RPMI8226 (cell line): ENCODE measurements at regions not wholly inside any gene's neighbourhood (a gene's known extent, or its start where the extent isn't known, plus 50 kb on each side); places are given as distances from the start of the nearest gene placed in this dataset.

Experiments used
- DNase-seq: peaks from one replicate; pipeline ENCODE4 v3.0.0-alpha.2; 2015

DNA sequence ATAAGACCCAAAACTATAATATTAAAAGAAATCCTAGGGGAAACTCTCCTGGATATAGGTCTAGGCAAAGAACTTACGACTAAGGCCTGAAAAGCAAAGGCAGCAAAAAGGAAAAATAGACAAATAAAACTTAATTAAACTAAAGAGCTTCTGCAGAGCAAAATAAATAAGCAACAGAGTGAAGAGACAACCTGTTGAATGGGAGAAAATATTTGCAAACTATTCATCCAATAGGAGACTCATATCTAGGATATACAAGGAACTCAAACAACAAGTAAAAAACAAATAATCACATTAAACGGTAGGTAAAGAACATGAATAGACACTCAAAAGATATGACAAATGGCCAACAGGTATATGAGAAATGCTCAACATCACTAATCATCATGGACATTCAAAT lies 318.6 kb downstream of the CSNK1G3 start:
- no peak for DNase-seq

DNA sequence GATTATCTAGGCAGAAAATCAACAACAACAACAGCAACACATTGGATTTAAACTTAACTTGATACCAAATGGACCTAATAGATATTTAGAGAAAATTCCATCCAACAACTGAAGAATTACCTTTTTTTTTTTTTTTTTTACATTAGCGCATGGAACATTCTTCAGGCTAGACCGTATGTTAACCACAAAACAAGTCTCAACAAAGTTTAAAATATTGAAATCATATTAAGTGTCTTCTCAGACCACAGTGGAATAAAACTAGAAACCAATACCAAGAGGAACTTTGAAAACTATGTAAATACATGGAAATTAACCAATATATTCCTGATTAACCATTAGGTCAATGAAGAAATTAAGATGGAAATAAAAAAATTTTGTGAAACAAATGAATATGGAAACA lies 315.8 kb downstream of the CSNK1G3 start:
- no peak for DNase-seq

DNA sequence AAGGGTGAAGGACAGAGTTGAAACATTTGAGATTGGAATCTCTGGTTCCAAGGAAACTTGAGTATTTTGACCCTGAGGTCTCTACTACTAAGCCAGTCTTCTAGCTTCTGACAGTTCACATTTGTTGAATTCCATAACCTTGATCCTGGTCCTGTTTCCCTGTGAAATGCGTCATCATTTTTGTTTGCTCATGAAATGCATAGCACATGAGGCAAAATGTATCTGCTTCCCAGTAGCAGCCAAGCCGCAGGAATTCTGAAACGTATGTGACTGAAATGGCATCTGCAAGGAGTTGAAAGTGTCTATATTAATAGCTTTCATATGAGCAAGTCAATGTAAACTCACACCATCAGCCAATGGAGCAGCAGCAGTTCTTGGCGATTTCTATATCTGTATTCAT lies 307.9 kb downstream of the CSNK1G3 start:
- no peak for DNase-seq

DNA sequence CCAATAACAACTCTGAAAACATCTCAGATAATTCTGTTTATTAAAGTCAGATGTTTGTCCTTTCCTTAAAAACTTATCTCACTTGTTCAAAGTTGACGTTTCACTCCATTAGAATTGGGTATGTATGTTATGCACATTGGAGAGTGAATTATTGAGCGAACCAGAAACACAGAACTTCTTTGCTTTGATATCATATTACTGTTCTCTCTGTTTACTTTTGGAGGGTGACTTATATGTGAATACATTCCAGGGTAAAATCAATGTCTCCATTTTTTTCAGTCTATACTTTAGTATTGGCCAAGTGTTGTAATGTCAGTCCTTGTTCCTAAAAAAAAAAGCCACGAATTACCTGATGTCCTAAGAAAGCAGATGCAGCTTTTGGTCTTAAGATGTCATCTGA lies 307.4 kb downstream of the CSNK1G3 start:
- no peak for DNase-seq

DNA sequence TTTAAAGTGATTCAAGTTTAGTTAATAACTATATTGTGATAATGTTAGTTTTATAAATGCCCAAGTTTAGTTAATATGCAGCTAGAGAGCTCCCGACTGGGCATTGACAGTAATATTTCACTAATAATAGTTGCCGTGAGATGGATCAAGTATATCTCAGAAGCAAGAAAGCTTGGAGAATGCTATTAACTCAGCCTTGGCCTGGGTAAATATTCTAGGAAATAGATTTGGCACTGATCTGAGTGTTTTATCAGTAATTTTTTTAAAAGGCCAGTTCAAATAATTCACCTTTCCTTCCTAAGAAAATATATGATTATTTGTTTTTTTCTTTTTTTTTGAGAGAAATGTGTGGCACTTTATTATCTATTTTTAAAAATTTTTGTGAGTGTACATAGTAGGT lies 305.3 kb downstream of the CSNK1G3 start:
- no peak for DNase-seq

DNA sequence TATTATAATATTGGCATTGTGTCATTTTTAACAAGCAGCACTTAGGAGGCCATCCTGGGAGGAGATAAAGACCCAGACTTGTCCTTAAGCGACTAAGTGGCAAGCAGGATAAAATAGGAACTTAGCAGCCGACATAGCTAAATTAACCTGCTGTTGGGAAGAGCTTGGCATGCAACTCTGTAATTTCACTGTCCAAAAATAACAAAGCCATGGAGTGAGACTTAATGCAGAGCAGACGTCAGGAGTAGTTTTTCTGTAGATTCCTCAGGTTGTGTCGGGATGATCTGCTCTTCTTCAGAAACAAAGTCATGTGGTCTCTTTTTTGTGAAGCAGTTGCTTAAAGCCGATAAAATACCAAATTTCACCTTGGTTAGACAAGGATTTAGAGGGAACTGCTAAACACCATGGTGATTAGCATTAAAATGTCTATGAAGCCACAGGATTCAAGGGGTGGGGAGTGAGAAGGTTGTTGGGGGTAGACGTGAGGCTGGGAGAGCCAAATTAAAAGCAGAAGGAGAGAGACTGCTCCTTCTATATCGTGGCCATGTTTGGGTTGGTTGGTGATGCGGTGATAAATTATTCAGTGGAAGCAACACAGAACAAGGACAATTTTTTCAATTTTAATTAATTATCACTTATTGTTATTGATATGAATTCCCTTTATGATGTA lies 303.0 kb downstream of the CSNK1G3 start:
- DNase-seq = no peak

DNA sequence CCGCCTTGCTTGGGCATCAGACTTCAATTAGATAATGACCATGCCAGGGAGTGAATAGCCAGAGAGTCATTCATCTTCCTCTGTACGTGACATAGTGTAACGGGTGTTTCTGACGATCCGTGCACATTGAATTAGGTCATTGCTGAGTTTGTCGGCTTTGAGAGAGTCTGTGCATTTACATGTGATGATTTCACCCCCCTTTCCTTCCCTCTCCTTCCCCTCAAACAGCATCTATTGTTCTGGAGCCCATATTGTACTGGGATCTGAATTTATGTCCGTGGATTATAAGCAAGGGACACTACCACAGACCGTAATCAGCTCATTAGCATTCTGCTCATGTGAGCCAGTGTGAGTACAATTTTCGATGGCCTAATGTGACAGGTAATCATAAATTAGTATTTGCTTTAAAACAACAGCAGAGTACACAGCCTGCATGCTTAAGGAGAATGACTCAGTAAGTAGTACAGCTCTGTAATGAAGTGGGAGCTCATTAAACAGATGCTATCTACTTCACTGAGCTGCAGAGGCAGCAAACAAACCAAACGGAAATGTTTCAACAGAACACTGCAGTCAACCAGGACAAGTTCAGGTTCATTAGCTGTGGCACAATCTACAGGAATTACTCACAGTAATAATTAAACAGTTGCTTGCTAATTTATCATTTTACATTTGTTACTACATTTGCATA lies 302.1 kb downstream of the CSNK1G3 start:
- DNase-seq = no peak

GRCh38 chr5:123813264-123813663 lies 301.3 kb downstream of the CSNK1G3 start:
- DNase-seq = no peak

DNA sequence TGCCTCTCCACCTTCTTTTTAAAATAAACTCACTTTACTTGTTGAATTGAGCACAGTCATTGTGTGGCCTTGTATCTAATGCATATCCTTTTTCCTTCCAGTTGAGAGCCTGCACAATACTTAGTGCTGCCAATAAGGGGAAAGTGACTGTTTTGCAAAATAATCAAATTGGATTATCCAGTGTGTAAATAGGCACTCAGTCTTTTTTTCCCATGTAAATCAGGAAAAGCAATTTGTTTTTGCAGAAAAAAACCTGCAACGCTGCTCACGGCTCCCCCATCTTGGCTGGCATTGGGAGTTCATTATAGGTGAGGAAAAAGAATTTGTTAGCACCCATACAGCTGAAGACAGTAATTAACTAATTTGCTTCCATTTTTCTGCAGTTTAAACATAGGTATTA lies 299.9 kb downstream of the CSNK1G3 start:
- no peak for DNase-seq

GRCh38 chr5:123810746-123811340 lies 298.9 kb downstream of the CSNK1G3 start:
- no peak for DNase-seq

- peak; percentile 14 for DNase-seq
Observed at GRCh38 chr5:123810253-123810652, 298.3 kb downstream of the CSNK1G3 start.

DNA sequence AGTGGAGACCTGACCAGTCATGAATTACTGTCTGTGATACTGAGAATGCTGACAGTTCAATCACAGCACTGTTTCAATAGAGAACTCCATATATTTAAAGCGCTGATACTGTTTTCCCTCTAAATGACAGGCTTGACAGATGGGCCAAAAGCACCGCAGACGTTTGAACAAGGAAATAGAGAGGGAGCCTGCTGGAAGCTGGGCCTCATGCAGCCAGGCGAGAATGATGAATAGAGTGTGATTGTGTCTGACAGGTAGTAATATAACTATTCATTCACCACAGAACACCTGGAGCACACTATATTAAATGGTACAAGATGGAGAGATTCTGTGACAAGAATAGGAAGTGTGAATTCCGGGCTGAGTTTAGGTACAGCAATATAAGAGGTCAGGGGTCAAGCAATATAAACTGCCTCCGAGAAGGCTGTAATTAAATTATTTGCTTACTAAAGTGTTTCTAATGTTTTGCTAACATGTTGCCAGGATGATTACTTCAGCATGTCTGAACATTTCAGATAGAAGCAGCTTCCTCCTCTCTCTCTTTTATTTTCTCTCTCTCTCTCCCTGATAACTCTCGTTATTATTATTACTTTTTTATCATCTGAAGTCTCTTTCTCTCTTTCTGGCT lies 297.7 kb downstream of the CSNK1G3 start:
- peak; percentile 69 for DNase-seq

DNA sequence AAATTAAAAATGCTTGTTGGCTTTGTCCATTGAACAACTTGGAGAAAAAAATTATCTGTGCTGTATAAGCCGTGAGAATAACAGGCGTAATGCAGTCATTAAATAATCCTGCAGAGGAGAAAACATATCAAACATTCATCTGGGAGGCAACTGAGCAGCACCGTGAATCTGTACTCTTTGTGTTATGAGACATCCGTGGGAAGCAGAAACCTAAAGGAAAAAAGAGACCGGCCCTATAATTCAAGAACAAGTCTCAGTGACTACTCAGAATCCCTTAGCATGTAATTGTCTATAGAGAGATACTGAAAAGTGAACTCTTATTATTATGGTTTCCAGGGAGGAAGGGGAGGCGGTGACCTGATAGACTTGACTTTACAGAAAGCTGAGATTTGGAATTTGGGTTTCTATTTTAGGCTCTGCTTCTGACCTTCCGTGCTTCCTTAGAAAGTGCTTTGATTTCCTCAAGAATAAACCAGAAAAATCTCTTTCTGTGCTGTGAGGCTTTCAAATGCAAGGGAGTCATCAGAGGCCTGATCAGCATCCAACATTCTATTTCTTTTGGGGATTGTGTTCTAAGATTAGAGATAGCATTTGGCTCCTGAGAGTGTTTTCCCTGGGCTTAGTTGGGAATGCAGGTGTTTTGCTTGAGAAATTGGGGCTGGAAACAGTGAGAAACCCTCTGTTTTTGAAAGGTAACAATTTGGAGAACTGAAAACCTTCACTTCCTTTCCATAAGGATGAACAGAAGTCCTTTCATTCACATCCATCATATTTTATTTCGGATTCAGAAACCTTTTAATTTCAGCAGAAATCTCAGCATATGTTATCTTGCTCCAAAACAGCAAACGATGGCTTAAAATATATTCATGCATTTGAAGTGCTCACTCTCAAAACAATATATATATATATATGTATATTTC lies 296.7 kb downstream of the CSNK1G3 start:
- DNase-seq = no peak

DNA sequence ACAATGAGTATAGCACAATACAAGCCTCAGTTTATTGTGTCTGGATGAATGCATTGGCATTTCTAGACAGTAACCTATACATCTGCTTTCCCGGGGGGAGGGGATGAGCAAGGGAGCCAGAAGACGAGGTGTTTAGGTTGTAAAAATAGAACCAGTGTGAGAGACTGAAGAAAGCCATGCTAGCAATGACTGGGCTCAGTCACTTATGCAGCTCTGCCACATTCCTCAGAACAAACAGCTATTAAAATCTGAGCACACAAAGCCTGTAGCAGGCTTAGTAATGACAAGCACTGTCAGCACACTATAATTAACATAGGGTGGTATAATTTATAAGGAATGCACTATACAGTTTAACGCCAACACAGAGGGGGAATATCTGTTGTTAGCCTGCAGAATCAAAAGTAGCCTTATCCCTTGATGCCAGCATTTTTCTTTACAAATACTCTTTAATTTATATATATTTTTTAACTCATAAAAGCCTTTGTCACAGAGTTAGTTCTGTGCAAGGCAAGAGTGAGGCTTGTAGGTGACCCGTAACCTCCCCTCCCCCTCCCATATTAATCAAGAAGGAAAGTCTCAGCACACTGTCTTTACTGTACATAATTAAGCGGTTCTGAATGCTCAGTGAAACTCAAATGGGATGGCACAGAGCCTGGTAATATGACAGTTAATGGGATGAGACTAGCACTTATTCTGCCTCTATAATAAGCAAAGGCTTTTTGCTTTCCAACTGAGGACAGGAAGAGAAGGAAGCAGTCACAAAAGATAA lies 295.4 kb downstream of the CSNK1G3 start:
- peak; percentile 42 for DNase-seq

DNA sequence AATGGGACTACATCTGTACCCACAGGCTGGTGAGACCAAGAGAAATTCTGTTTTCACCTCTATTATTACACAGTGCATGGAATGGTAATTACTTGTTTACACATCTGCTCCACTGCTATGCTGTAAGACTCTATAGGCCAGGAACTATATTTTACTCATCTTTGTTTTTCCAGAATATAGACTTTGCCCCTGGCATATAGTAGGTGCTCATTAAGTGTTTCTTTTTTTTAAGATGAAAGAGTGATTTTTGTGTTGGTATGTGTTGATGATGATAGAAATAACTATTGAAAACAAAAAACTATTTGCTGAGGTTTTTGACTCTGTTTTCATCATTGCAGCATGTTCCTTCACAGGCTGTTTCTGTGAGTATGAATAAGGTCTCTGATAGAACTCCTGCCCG lies 294.7 kb downstream of the CSNK1G3 start:
- no peak for DNase-seq

GRCh38 chr5:123805300-123805699 lies 293.3 kb downstream of the CSNK1G3 start:
- no peak for DNase-seq

- DNase-seq = peak; percentile 75
Observed at GRCh38 chr5:123803359-123803758, 291.4 kb downstream of the CSNK1G3 start.

GRCh38 chr5:123802298-123802951 lies 290.4 kb downstream of the CSNK1G3 start:
- no peak for DNase-seq

DNA sequence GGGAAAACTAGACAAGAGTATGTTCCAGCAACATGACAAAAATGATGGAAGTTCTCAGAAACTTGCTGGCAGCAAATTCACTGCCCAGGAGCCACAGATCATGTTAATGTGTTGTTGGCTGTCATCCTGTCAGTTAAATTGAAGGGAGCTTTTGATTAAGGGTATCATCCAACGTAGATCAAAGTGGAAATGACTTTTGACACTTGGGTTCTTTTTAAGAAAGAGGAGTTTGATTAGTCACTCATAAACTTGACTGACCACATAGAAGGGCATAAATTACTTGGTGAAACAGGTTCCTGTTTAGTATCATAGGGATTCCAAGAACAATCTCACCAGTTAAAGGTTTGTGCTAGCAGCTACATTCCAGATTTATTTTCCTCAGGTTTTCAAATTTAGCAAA lies 288.7 kb downstream of the CSNK1G3 start:
- DNase-seq = no peak

GRCh38 chr5:123795688-123796087 lies 283.7 kb downstream of the CSNK1G3 start:
- DNase-seq = no peak

GRCh38 chr5:123790226-123790625 lies 278.2 kb downstream of the CSNK1G3 start:
- DNase-seq = no peak
